Activated CD4-positive, alpha-beta T cell treated with anti-CD3 and anti-CD28 coated beads, Interleukin-2, amount 50 U/mL, for 1 hour (primary cell): ENCODE measurements at regions not wholly inside any gene's neighbourhood (a gene's known extent, or its start where the extent isn't known, plus 50 kb on each side); places are given as distances from the start of the nearest gene placed in this dataset.

ENCODE experiments used
- DNase-seq: peaks from one replicate; pipeline ENCODE4 v3.0.0-alpha.2; 2020

DNA sequence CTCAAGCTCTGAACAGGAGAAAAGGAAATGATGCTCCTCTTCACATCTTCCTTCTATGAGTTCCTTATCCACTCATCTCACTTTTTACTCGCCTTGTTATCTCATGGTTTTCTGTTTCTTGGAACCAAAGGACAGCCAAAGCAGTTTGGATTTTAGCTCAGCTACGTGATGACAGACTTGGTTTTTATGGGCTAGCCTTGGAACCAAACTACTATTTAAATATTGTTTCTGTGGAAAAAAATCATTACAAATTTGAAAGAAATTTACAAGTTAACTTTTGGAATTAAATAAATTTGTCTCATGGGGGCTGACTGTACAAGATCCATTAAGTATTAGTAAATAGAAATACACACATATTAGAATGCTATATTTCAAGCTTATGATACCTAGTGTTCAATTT, 727.8 kb upstream of the FANCL start:
- no peak for DNase-seq

DNA sequence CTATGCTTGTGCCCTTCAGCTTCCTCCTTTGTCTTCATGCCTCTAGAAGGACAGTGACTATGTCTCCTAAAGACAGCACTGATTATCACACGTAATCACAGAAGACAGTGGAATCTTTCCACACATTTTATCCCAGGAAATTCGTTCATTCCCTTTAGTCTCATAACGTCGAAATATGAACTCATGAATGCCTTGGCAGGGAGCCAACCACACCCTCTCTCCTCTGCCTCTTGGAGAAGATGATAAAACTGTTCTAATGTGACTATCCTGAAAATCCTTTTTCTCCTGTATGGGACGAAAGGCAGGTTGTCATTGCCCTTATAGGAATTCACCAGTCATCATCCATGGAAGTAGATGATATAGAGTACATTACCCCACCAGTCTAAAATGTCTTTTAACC, 726.6 kb upstream of the FANCL start:
- DNase-seq, result no peak

DNA sequence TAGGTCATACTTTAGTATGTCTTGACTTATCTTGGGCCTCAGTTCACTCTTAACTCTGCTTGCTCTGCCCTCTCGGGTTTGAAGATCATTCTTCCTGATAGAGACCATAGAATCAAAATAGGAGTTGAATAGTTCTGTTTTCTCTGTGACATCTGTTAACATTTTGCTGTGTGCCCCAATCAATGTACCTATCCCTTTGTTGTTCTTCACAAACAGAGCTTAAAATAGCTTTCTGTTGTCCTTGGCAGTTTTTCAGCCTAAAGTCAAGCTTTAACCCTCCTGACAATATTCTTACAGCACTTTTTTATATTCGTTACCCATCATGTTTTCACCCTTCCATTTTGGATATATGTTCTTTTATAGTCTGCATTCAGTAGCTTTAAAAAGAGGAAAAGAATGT, 724.5 kb upstream of the FANCL start:
- DNase-seq, result no peak

- DNase-seq, result no peak
Measured at GRCh38 chr2:58959996-58960395, 718.9 kb upstream of the FANCL start.

- DNase-seq, result no peak
Measured at GRCh38 chr2:58957188-58957840, 716.2 kb upstream of the FANCL start.

DNA sequence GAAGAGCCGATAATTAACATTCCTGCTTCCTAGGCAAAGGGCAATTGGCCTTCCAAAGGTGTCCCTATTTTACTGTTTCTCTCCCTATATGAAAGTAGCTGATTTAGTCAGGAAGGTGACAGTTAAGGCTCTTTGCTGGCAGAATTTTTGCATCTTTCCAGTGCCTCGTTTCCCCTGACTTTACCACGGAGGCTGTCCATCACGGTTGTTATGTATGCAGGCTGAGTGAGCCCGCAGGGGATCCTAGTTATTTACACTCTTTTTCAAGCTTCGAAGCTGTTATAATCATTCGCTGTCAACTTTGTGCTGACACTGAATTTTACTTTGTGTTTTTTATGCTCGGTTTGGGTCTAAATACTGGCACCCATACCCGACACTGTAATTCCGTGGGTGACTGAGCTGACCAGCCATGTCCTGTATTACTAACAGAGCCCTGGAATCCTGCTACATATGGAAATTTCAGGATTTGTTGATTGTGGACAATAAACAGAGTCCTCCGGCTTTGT, 713.8 kb upstream of the FANCL start:
- DNase-seq, result no peak

DNA sequence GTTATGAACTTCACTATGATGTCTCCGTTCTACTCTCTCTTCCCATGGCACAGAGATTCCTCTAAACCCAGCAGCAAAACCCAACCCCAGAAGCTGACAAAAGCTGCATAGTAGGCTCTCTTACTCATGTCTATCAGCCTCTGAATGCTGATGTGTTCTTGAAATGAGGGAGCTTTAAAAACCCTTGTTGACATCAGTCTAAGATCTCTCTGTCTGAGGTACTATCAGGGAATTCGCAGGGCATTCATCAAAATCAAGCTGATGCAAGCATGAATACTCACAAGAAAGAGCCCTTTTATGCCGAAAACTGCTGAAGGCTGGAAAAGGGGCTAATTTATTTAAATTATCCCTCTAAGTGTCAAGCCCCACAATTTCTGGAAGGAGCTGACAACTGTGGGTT, 710.6 kb upstream of the FANCL start:
- DNase-seq, result no peak

- no peak for DNase-seq
Measured at GRCh38 chr2:58950795-58951462, 709.8 kb upstream of the FANCL start.

GRCh38 chr2:58939388-58939787, 698.3 kb upstream of the FANCL start:
- no peak for DNase-seq

- no peak for DNase-seq
Measured at GRCh38 chr2:58938988-58939387, 697.9 kb upstream of the FANCL start.

DNA sequence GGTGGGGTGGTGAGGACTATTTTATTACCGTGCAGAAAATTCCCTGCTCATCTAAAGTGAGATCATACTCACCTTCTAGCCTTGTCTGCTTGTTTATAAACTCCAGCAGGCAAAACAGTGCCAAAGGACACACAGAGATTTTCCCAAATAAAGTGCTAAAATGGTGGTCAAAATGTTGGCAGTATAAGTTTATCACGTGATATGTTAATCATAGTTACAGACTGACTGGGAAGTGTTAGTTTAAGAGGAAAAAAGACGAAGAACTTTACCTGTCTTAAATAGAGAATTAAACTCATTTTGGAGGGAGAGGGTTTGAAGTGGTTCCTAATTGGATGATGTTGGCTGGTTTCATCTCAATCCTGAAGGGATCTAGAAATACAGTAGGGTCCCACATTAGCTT, 691.7 kb upstream of the FANCL start:
- no peak for DNase-seq

GRCh38 chr2:58930537-58930936, 689.4 kb upstream of the FANCL start:
- DNase-seq, result no peak

GRCh38 chr2:58928973-58929372, 687.8 kb upstream of the FANCL start:
- no peak for DNase-seq

GRCh38 chr2:58928391-58928790, 687.3 kb upstream of the FANCL start:
- no peak for DNase-seq

GRCh38 chr2:58926112-58926511, 685.0 kb upstream of the FANCL start:
- no peak for DNase-seq

- DNase-seq, result no peak
Measured at GRCh38 chr2:58925676-58926081, 684.6 kb upstream of the FANCL start.

- DNase-seq, result no peak
Measured at GRCh38 chr2:58923869-58924268, 682.7 kb upstream of the FANCL start.

GRCh38 chr2:58922245-58922644, 681.1 kb upstream of the FANCL start:
- no peak for DNase-seq

DNA sequence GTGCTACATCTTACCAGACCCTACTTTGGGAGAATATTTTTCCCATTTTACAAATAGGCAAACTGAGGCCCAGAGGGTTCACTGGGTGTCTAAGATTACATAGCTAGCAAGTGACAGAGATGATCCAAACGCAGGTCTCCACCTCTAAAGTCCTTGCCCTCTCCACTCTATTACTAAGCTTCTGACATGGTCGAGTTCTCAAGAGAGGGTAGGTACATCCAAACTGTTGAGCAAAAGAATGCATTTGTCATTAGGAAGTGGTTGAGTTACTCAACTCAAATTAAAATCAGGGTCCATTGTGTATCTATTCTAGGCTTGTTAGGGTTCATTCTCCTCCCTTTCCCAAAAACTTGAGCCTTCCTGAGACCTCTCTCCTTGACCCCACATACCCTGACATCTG, 680.6 kb upstream of the FANCL start:
- DNase-seq, result no peak

GRCh38 chr2:58920001-58920400, 678.9 kb upstream of the FANCL start:
- no peak for DNase-seq

- no peak for DNase-seq
Measured at GRCh38 chr2:58919316-58919715, 678.2 kb upstream of the FANCL start.

GRCh38 chr2:58918141-58918540, 677.0 kb upstream of the FANCL start:
- DNase-seq, result no peak

DNA sequence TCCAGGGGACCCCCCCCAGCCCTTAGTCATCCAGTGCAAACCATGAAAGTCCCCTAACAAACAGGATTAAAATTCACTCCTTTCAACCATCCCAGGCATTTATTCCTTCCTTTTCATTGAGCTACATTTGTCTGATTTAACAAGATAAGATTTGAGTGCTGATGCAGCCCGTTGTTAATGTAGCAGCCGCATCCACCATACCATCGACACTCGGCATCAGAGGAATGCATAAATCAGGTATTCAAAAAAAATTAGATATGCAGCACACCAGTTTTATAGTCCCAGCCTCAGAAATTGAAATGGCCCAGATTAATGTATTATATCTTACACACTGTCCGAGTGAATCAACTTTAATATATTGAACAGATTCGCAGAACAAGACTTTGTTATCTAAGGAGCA, 676.5 kb upstream of the FANCL start:
- no peak for DNase-seq

GRCh38 chr2:58916063-58916462, 674.9 kb upstream of the FANCL start:
- DNase-seq, result no peak
